SK-N-MC (cell line): ENCODE measurements at regions not wholly inside any gene's neighbourhood (a gene's known extent, or its start where the extent isn't known, plus 50 kb on each side); places are given as distances from the start of the nearest gene placed in this dataset.

Experiments
- EZH2 ChIP-seq: fragments of 200-600 bp; sonication (generic); IDR thresholded peaks from one replicate; pipeline ENCODE4 v1.6.1; 2017; ENCODE audit warnings: antibody characterized with exemption
- FOXP2 ChIP-seq: optimal IDR thresholded peaks from 2 replicates; pipeline ENCODE3; 2011; ENCODE audit warnings: mild to moderate bottlenecking, moderate library complexity; ENCODE audit not compliant: insufficient read depth; ENCODE audit errors: extremely low read length, control extremely low read depth
- POLR2AphosphoS5 ChIP-seq: IDR thresholded peaks from 2 replicates; pipeline ENCODE4 v1.6.1; 2012; ENCODE audit warnings: mild to moderate bottlenecking, low read depth, low read length, borderline replicate concordance

DNA sequence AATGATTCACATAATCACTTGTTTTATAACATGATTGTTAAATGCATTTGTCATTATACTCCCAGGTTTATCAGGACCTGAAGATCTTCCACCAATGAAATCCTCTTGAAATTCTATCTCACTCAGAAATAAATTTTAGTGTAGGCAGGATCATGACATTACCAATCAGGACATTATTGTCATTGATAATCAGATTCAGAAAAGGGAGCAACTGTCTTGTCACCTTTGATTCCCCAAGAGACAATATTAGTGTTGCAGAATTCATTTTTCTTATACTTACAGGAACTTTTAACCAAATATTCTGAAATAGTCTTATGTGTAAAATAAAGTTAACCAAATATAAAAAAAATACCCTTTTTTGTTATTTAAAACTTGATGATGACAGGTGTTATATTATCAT lies 1892.5 kb upstream of the ADGRL3 start:
- no peak for TF ChIP-seq EZH2
- TF ChIP-seq POLR2AphosphoS5 = no peak
- no peak for TF ChIP-seq FOXP2
